Activated B cell treated with CpG ODN at 0.5 μM for 24 hours (primary cell): ENCODE measurements at regions not wholly inside any gene's neighbourhood (a gene's known extent, or its start where the extent isn't known, plus 50 kb on each side); places are given as distances from the start of the nearest gene placed in this dataset.

Experiments used
- ATAC-seq: fragments of 200-7000 bp; cut with Tn5 transposase; one replicate; pipeline ENCODE4 v1.10.0; 2021; ENCODE audit warnings: low read depth, mild to moderate bottlenecking, moderate library complexity
- CTCF ChIA-PET: fragments of 350-600 bp; sonication (Branson Sonifier 250); formaldehyde crosslinking; loops from one replicate; lab custom pipeline; 2021; ENCODE audit warnings: antibody characterized with exemption; lab: Charles Lee
- POLR2A ChIA-PET: fragments of 350-600 bp; sonication (Branson Sonifier 250); formaldehyde crosslinking; loops from one replicate; lab custom pipeline; 2021; ENCODE audit warnings: antibody characterized with exemption; lab: Charles Lee
- DNase-seq: peaks from one replicate; pipeline ENCODE4 v3.0.0; 2022
- H3K27ac Mint-ChIP-seq: one replicate; pipeline ENCODE4 v1.8.0; 2020; ENCODE audit warnings: mixed read lengths
- H3K27me3 Mint-ChIP-seq: one replicate; pipeline ENCODE4 v1.8.0; 2021; ENCODE audit warnings: mixed read lengths
- H3K36me3 Mint-ChIP-seq: one replicate; pipeline ENCODE4 v1.8.0; 2021; ENCODE audit warnings: low read depth, mixed read lengths
- H3K4me1 Mint-ChIP-seq: one replicate; pipeline ENCODE4 v1.8.0; 2021; ENCODE audit warnings: mixed read lengths
- H3K4me3 Mint-ChIP-seq: one replicate; pipeline ENCODE4 v1.8.0; 2020; ENCODE audit warnings: mild to moderate bottlenecking, mixed read lengths
- H3K9me3 Mint-ChIP-seq: one replicate; pipeline ENCODE4 v1.8.0; 2020; ENCODE audit warnings: mixed read lengths
- intact Hi-C: fragments of 100-400 bp; cut with micrococcal nuclease; formaldehyde crosslinking; loops from one replicate; pipeline ENCODE4 v1.15.1; 2024
- TF ChIP-seq, protein P1 (sequence below): fragments of 200-600 bp; IDR thresholded peaks from one replicate; pipeline ENCODE4 v1.8.0; 2022; ENCODE audit warnings: antibody characterized with exemption, mild to moderate bottlenecking

GRCh38 chr5:174172152-174172551 is 126.6 kb downstream of the NSG2 start:
- H3K36me3 Mint-ChIP-seq: no peaks in the 10 kb centered on the region
- POLR2A ChIA-PET: no interaction called here
- peaks cover 3% of the 10 kb centered on the region for H3K27me3 Mint-ChIP-seq

GRCh38 chr5:174172566-174172965 is 127.1 kb downstream of the NSG2 start:
- Mint-ChIP-seq H3K27ac (no peak overlapping the region), H3K9me3 (peaks cover 7% of the 10 kb centered on the region), H3K36me3 (no peaks in the 10 kb centered on the region), H3K4me3 (no peak overlapping the region), H3K4me1 (no peaks in the 10 kb centered on the region), H3K27me3 (peaks cover 3% of the 10 kb centered on the region)
- DNase-seq (no peak), ATAC-seq (no peak)
- TF ChIP-seq, protein P1, sequence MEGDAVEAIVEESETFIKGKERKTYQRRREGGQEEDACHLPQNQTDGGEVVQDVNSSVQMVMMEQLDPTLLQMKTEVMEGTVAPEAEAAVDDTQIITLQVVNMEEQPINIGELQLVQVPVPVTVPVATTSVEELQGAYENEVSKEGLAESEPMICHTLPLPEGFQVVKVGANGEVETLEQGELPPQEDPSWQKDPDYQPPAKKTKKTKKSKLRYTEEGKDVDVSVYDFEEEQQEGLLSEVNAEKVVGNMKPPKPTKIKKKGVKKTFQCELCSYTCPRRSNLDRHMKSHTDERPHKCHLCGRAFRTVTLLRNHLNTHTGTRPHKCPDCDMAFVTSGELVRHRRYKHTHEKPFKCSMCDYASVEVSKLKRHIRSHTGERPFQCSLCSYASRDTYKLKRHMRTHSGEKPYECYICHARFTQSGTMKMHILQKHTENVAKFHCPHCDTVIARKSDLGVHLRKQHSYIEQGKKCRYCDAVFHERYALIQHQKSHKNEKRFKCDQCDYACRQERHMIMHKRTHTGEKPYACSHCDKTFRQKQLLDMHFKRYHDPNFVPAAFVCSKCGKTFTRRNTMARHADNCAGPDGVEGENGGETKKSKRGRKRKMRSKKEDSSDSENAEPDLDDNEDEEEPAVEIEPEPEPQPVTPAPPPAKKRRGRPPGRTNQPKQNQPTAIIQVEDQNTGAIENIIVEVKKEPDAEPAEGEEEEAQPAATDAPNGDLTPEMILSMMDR: no peak
- POLR2A ChIA-PET: no interaction called here
- CTCF ChIA-PET: no interaction called here
- intact Hi-C loops: no loop called here

More at GRCh38 chr5:174172152-174172551, 126.6 kb downstream of the NSG2 start:
- no peaks in the 10 kb centered on the region for H3K4me1 Mint-ChIP-seq
- intact Hi-C loops: no loop called here
- TF ChIP-seq, protein P1: no peak
- CTCF ChIA-PET: no interaction called here
- H3K4me3 Mint-ChIP-seq: no peak overlapping the region
- DNase-seq: no peak
- no peak for ATAC-seq
- H3K9me3 Mint-ChIP-seq: peaks cover 7% of the 10 kb centered on the region
- no peak overlapping the region for H3K27ac Mint-ChIP-seq

DNA sequence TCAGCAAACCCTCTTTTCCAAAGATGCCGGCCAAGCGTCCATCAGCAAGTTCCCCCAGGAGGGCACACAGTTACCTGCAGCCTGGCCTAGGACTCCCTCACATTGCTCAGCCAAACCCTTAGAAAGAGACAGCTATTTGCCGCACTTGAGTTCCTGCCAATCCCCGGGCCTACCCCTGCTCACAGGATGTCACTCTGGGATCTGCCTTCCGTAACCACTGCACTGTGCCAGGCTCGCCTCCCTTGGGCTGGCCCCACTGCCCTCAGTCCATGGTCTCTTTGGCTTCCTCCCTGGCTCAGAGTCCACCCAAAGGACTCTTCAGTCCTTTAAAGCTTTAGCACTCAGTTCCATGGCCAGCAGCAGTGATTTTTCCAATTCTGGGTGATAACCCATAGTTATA is 128.3 kb downstream of the NSG2 start:
- Mint-ChIP-seq H3K36me3 (no peaks in the 10 kb centered on the region), H3K9me3 (peaks cover 4% of the 10 kb centered on the region), H3K4me3 (no peak overlapping the region), H3K27ac (no peak overlapping the region), H3K4me1 (no peaks in the 10 kb centered on the region), H3K27me3 (peaks cover 3% of the 10 kb centered on the region)
- intact Hi-C loops: no loop called here
- CTCF ChIA-PET: no interaction called here
- TF ChIP-seq, protein P1: no peak
- ATAC-seq (no peak), DNase-seq (no peak)
- POLR2A ChIA-PET: no interaction called here

DNA sequence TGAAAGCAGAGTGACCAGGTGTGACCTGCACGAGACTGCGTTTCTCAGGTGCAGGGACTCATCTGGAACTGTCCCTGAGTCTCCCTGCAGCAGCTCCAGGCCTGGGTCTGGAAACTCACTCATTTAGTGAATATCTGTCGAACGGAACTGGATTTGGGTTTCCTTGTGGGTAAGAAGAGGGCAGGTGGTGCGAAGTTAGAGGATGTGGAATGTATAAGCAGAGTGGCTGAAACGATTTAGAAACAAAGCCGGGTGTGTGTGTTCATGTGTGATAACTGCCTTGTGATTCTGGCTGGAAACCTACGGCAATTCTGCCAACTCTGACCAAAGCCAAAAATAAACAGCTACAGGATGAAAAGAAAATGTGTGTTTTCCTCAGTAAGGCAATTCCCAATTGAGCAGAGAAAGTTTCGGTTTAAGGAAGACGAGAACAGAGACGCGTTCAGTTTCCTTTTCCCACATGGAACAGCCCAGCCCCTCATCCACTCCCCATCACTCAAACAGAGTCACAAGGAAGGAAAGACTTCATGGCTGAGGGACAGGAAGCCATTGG is 130.3 kb downstream of the NSG2 start:
- no peak overlapping the region for H3K27ac Mint-ChIP-seq
- ChIA-PET CTCF (no interaction called here), POLR2A (no interaction called here)
- intact Hi-C loops: no loop called here
- H3K4me1 Mint-ChIP-seq: no peaks in the 10 kb centered on the region
- no peak overlapping the region for H3K4me3 Mint-ChIP-seq
- ATAC-seq (no peak), DNase-seq (no peak)
- peaks cover 3% of the 10 kb centered on the region for H3K27me3 Mint-ChIP-seq
- no peaks in the 10 kb centered on the region for H3K36me3 Mint-ChIP-seq
- H3K9me3 Mint-ChIP-seq: no peaks in the 10 kb centered on the region
- TF ChIP-seq, protein P1: no peak

DNA sequence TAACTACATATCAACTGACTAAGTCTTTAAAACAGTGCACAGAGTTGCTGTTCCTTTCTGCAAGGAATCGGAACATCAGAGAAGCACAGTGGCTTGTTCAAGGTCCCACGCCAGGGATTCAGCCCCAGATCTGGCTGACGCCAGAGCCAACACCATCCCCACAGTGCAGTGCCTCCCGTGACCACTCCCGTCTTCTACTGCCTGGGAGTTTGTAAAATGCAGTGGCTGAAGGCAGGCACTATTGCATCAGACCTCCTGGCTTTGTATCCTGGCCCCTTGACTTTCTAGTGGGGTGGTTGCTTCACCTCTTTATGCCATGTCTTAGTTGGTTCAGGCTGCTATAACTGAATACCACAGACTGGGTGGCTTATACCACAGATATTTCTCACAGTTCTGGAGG is 131.0 kb downstream of the NSG2 start:
- ChIA-PET POLR2A (no interaction called here), CTCF (no interaction called here)
- no peaks in the 10 kb centered on the region for H3K9me3 Mint-ChIP-seq
- no peak for ATAC-seq
- no peak overlapping the region for H3K27ac Mint-ChIP-seq
- no peaks in the 10 kb centered on the region for H3K27me3 Mint-ChIP-seq
- TF ChIP-seq, protein P1: no peak
- intact Hi-C loops: no loop called here
- no peaks in the 10 kb centered on the region for H3K4me1 Mint-ChIP-seq
- H3K36me3 Mint-ChIP-seq: no peaks in the 10 kb centered on the region
- DNase-seq: no peak
- no peak overlapping the region for H3K4me3 Mint-ChIP-seq
